BE2C (cell line): ENCODE measurements at regions not wholly inside any gene's neighbourhood (a gene's known extent, or its start where the extent isn't known, plus 50 kb on each side); places are given as distances from the start of the nearest gene placed in this dataset.

Experiments used
- DNase-seq: peaks from one replicate; pipeline ENCODE4 v3.0.0-alpha.2; 2020
- H3K27me3 ChIP-seq: fragments of 250-450 bp; sonication (Bioruptor Pico); 2 replicates; pipeline ENCODE4 v1.5.1; 2020; ENCODE audit warnings: mild to moderate bottlenecking
- H3K36me3 ChIP-seq: fragments of 250-450 bp; sonication (Bioruptor Pico); 2 replicates; pipeline ENCODE4 v1.5.1; 2020; ENCODE audit warnings: mild to moderate bottlenecking
- H3K4me1 ChIP-seq: fragments of 250-450 bp; sonication (Bioruptor Pico); 2 replicates; pipeline ENCODE4 v1.5.1; 2020
- H3K4me3 ChIP-seq: 2 replicates; pipeline ENCODE4 v1.5.1; 2011; ENCODE audit warnings: low read depth, low read length
- H3K9me3 ChIP-seq: fragments of 250-450 bp; sonication (Bioruptor Pico); 2 replicates; pipeline ENCODE4 v1.5.1; 2020
- TF ChIP-seq, protein P1 (sequence below): IDR thresholded peaks from 2 replicates; pipeline ENCODE4 v1.5.1; 2012; ENCODE audit warnings: mild to moderate bottlenecking, low read depth, low read length

DNA sequence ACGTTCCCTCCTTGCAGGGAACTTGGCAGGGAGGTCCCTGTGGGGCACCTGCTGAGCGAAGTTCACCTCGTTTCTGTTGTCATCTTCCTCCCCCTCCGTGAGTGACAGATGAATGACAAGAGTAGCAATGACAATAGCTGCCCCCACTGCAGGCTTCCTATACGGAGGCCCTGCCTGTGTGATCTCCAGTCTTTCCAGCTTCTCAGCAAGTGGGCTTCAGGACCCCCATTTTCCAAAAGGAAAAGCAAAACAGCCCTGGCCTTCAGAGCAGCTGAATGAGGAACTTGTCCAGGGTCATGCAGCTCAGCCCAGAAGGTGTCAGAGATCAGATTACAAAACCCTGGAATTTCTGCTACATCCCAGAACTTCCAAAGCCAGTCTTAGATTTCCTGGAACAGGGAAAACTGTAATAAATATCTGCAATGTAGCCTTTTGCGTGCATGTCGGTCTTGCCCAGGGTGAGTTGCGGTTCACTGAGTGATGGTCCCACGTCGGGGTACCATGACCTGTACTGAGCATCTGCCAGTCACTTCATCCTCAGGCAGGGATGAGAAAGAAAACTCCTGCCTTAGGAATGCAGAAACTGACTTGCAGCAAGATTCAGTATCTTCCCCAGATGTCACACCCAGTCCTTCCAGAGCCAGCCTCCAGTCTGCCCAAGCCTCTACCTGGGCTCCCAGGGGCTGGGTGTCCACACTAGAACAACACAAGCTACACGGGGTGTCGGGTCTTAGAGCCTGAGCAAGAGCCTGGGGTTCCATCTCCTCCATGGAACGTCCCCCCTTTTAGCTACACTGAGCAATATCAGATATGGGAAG, 1457.0 kb downstream of the BRD1 start:
- DNase-seq, result no peak
- Histone ChIP-seq H3K27me3 (no peaks in the 10 kb centered on the region), H3K4me3 (no peak overlapping the region), H3K4me1 (no peaks in the 10 kb centered on the region), H3K36me3 (no peaks in the 10 kb centered on the region), H3K9me3 (peaks cover 2% of the 10 kb centered on the region; the same call in 1 of the 2 replicates)
- TF ChIP-seq, protein P1, sequence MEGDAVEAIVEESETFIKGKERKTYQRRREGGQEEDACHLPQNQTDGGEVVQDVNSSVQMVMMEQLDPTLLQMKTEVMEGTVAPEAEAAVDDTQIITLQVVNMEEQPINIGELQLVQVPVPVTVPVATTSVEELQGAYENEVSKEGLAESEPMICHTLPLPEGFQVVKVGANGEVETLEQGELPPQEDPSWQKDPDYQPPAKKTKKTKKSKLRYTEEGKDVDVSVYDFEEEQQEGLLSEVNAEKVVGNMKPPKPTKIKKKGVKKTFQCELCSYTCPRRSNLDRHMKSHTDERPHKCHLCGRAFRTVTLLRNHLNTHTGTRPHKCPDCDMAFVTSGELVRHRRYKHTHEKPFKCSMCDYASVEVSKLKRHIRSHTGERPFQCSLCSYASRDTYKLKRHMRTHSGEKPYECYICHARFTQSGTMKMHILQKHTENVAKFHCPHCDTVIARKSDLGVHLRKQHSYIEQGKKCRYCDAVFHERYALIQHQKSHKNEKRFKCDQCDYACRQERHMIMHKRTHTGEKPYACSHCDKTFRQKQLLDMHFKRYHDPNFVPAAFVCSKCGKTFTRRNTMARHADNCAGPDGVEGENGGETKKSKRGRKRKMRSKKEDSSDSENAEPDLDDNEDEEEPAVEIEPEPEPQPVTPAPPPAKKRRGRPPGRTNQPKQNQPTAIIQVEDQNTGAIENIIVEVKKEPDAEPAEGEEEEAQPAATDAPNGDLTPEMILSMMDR, result no peak

DNA sequence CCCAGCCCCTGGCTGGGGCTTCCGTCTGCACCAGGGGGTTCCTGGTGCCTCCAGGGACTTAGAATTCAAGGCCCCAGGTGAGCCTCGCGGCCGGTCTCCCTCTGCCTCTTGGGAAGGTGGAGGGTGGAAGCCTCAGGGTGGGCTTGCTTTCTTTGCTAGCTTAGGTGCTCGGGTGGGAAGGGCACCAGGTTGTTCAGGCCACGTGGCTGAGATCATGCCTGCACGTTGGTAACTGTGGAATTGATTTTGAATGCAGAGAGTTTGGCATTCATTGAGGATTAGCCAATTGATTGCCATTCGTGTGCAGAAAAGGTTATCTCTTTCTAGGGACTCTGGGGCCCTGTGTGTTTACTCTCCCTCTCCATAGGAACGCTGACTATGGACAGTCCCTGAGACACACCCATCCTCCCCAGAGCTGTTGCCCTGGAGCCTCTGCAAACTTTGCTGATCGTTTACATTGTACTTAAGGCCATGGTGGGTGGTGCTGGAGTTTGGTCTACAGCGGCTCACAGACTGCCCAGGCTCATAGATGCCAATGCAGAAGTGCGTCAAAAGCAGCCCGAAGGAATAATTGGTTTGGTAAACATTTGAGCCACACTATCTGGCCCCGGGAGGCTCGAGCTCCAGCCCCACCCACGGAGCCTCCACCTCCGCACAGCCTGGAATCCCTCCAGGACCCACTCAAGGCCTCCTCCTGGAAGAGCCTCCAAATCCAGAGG, 1457.7 kb downstream of the BRD1 start:
- DNase-seq, result no peak
- no peak overlapping the region for H3K4me3 ChIP-seq
- no peaks in the 10 kb centered on the region for H3K36me3 ChIP-seq

DNA sequence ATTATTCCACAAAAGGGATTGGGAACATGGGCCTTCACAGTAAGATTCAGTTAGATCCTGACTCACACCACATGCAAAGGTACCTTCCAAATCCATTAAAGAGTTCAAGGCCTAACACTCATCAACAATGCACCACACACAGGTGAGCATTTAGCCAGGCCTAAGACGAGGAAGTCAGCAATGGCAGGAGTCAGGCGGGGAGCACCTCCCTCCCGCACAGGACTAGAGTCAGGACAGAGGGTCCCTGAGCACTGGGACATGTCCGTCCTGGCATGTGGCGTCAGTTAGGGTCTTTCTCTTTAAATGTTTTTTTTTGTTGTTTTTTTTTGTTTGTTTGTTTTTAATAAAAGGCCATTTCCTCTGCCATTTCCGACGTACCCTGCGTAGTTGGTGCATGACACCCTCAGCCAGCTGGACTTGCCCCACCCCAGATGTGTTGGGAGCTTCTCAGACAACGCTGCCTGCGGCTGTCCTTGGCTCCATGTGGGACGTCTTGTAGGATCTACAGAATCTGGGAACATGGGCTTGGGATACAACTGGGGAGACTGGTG, 1458.6 kb downstream of the BRD1 start:
- DNase-seq, result no peak

More for the DNA sequence above, 1457.7 kb downstream of the BRD1 start:
- TF ChIP-seq, protein P1, result no peak
- Histone ChIP-seq H3K9me3 (peaks cover 2% of the 10 kb centered on the region; the same call in 1 of the 2 replicates), H3K4me1 (no peaks in the 10 kb centered on the region), H3K27me3 (no peaks in the 10 kb centered on the region)

DNA sequence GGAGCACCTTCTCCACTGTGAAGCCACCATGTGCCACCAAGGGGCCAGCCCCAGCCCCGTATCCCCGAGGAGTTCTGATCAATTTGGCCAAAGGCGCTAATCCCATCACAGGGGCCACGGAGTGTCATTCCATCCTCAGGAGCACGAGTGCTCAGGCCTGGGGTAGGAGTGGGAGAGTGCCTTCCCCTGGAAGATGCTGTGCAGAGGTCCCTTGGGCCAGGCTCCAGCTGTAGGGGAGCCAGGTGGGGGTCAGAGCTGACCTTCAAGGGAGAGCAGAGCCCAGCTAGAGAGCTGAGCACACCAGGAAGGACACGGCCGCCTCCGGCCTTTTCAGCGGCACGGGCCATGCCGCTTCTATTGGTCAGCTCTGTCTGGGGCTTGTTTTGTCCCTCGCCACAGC, 1459.9 kb downstream of the BRD1 start:
- Histone ChIP-seq H3K27me3 (no peaks in the 10 kb centered on the region), H3K36me3 (no peaks in the 10 kb centered on the region), H3K9me3 (peaks cover 11% of the 10 kb centered on the region; the same call in 1 of the 2 replicates), H3K4me1 (no peaks in the 10 kb centered on the region), H3K4me3 (no peak overlapping the region)
- TF ChIP-seq, protein P1, result no peak
- DNase-seq, result no peak

More for the DNA sequence above, 1458.6 kb downstream of the BRD1 start:
- H3K4me3 ChIP-seq, result no peak overlapping the region
- H3K36me3 ChIP-seq, result no peaks in the 10 kb centered on the region
- H3K4me1 ChIP-seq, result no peaks in the 10 kb centered on the region
- TF ChIP-seq, protein P1, result no peak
- H3K27me3 ChIP-seq, result no peaks in the 10 kb centered on the region
- H3K9me3 ChIP-seq, result peaks cover 4% of the 10 kb centered on the region; the same call in 1 of the 2 replicates

DNA sequence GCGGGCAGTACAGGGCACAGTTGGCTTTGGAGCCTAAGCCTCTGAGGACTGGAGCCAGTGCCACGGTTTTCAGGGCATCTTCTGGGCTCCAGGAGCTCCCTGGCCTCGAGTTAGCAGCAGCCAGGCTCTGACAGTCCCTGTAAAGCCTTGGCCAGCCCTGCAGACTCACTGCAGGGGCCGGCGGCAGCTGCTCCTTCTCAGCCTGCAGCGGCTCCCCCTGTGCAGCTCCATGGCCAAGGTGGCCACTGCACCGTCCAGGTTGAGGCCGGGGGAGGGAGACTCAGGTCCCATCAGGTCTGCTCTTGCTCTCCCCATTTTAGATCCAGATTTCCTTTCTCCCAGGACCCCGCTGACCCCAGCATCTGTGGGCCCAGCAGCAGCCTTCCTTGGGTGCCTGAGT, 1461.1 kb downstream of the BRD1 start:
- TF ChIP-seq, protein P1, result no peak
- Histone ChIP-seq H3K36me3 (no peaks in the 10 kb centered on the region), H3K9me3 (peaks cover 11% of the 10 kb centered on the region; the same call in 1 of the 2 replicates), H3K4me3 (no peak overlapping the region), H3K27me3 (no peaks in the 10 kb centered on the region), H3K4me1 (no peaks in the 10 kb centered on the region)
- DNase-seq, result no peak
